CD4-positive, alpha-beta T cell treated with Interleukin-15 for 4 hours (primary cell): ENCODE measurements at regions not wholly inside any gene's neighbourhood (a gene's known extent, or its start where the extent isn't known, plus 50 kb on each side); places are given as distances from the start of the nearest gene placed in this dataset.

Source experiments
- DNase-seq: peaks from one replicate; pipeline ENCODE4 v3.0.0-alpha.2; 2020; ENCODE audit warnings: low spot score

- DNase-seq = no peak
Measured at GRCh38 chr6:102405860-102406259, 1012.4 kb downstream of the GRIK2 start.

- DNase-seq = no peak
Measured at GRCh38 chr6:102402635-102403329, 1009.3 kb downstream of the GRIK2 start.

- DNase-seq = no peak
Measured at GRCh38 chr6:102398788-102399390, 1005.4 kb downstream of the GRIK2 start.

- no peak for DNase-seq
Measured at GRCh38 chr6:102390541-102390940, 997.0 kb downstream of the GRIK2 start.

- DNase-seq = no peak
Measured at GRCh38 chr6:102389994-102390393, 996.5 kb downstream of the GRIK2 start.

- no peak for DNase-seq
Measured at GRCh38 chr6:102387326-102388033, 994.0 kb downstream of the GRIK2 start.

- DNase-seq = no peak
Measured at GRCh38 chr6:102381203-102381602, 987.7 kb downstream of the GRIK2 start.

- DNase-seq = no peak
Measured at GRCh38 chr6:102356170-102356569, 962.7 kb downstream of the GRIK2 start.

- no peak for DNase-seq
Measured at GRCh38 chr6:102355578-102355977, 962.1 kb downstream of the GRIK2 start.

- DNase-seq = no peak
Measured at GRCh38 chr6:102352552-102352951, 959.0 kb downstream of the GRIK2 start.

- no peak for DNase-seq
Measured at GRCh38 chr6:102344769-102345168, 951.3 kb downstream of the GRIK2 start.

- no peak for DNase-seq
Measured at GRCh38 chr6:102340311-102340710, 946.8 kb downstream of the GRIK2 start.

GRCh38 chr6:102333736-102334135 is 940.2 kb downstream of the GRIK2 start:
- no peak for DNase-seq

- DNase-seq = no peak
Measured at GRCh38 chr6:102327697-102328225, 934.3 kb downstream of the GRIK2 start.

GRCh38 chr6:102313699-102314098 is 920.2 kb downstream of the GRIK2 start:
- DNase-seq = no peak

GRCh38 chr6:102309700-102310099 is 916.2 kb downstream of the GRIK2 start:
- DNase-seq = no peak

- no peak for DNase-seq
Measured at GRCh38 chr6:102300350-102300749, 906.8 kb downstream of the GRIK2 start.

- DNase-seq = no peak
Measured at GRCh38 chr6:102298051-102298450, 904.5 kb downstream of the GRIK2 start.
